A673 (cell line): ENCODE measurements at regions not wholly inside any gene's neighbourhood (a gene's known extent, or its start where the extent isn't known, plus 50 kb on each side); places are given as distances from the start of the nearest gene placed in this dataset.
"Not testable (repeated sequence)": the region's sequence is repeated elsewhere in the genome, so short reads cannot be mapped to it uniquely, and the experiment has no call there.

Source experiments
- BruUV-seq: library from RNA; stranded (reverse); fragments of 400-500 nt; replicated peaks from 2 replicates; lab custom pipeline; 2021; lab: Mats Ljungman, UMichigan
- CTCF ChIA-PET: fragments of 300-600 bp; sonication (Branson Sonifier 250); formaldehyde crosslinking; loops from one replicate; lab custom pipeline; 2022; ENCODE audit warnings: antibody characterized with exemption; lab: Charles Lee
- POLR2A ChIA-PET: fragments of 300-600 bp; sonication (Branson Sonifier 250); formaldehyde crosslinking; loops from one replicate; lab custom pipeline; 2022; ENCODE audit warnings: antibody characterized with exemption; ENCODE audit not compliant: low non-redundant PET; lab: Charles Lee
- DNase-seq: peaks from one replicate; pipeline ENCODE4 v3.0.0-alpha.2; 2015; ENCODE audit warnings: low spot score
- H3K27ac ChIP-seq: fragments of 200-600 bp; sonication (generic); 2 replicates; pipeline ENCODE4 v1.5.1; 2016; ENCODE audit warnings: mixed run types, low read depth, mild to moderate bottlenecking, mixed read lengths, antibody characterized with exemption, low read length; ENCODE audit not compliant: poor library complexity, severe bottlenecking
- H3K27me3 ChIP-seq: fragments of 200-600 bp; sonication (generic); replicated peaks from 2 replicates; pipeline ENCODE4 v1.6.1; 2017; ENCODE audit warnings: mixed run types, low read depth, mild to moderate bottlenecking, mixed read lengths, antibody characterized with exemption, low read length; ENCODE audit not compliant: insufficient read depth, poor library complexity
- H3K36me3 ChIP-seq: fragments of 200-600 bp; sonication (generic); 2 replicates; pipeline ENCODE4 v1.6.1; 2016; ENCODE audit warnings: mixed run types, mild to moderate bottlenecking, mixed read lengths, antibody characterized with exemption, low read length; ENCODE audit not compliant: insufficient read depth, poor library complexity, severe bottlenecking
- H3K4me1 ChIP-seq: fragments of 200-600 bp; sonication (generic); 2 replicates; pipeline ENCODE4 v1.6.1; 2017; ENCODE audit warnings: mixed run types, mild to moderate bottlenecking, mixed read lengths, antibody characterized with exemption, low read length; ENCODE audit not compliant: insufficient read depth, poor library complexity, severe bottlenecking
- H3K4me3 ChIP-seq: fragments of 200-600 bp; sonication (generic); 2 replicates; pipeline ENCODE4 v1.5.1; 2016; ENCODE audit warnings: low read depth, mixed run types, mild to moderate bottlenecking, mixed read lengths, low read length; ENCODE audit not compliant: poor library complexity, severe bottlenecking
- H3K9me3 ChIP-seq: fragments of 200-600 bp; sonication (generic); 2 replicates; pipeline ENCODE4 v1.6.1; 2016; ENCODE audit warnings: mixed run types, low read depth, mild to moderate bottlenecking, mixed read lengths, antibody characterized with exemption, low read length; ENCODE audit not compliant: poor library complexity, severe bottlenecking
- EZH2 ChIP-seq: fragments of 200-600 bp; sonication (generic); IDR thresholded peaks from 2 replicates; pipeline ENCODE4 v1.6.1; 2017; ENCODE audit warnings: borderline replicate concordance, low read depth, mild to moderate bottlenecking, mixed read lengths, antibody characterized with exemption, low read length; ENCODE audit not compliant: poor library complexity, severe bottlenecking
- intact Hi-C: fragments of 100-400 bp; cut with micrococcal nuclease; formaldehyde crosslinking; loops from one replicate; pipeline ENCODE4 v1.10.0; 2022; ENCODE audit not compliant: unreplicated experiment
- TF ChIP-seq, protein P1 (sequence below): fragments of 300-800, 200-600 bp; sonication (generic); conservative IDR thresholded peaks from 2 replicates; pipeline ENCODE4 v1.5.1; 2017; ENCODE audit warnings: low read depth, mild to moderate bottlenecking, antibody characterized with exemption, low read length, moderate library complexity, mixed read lengths

DNA sequence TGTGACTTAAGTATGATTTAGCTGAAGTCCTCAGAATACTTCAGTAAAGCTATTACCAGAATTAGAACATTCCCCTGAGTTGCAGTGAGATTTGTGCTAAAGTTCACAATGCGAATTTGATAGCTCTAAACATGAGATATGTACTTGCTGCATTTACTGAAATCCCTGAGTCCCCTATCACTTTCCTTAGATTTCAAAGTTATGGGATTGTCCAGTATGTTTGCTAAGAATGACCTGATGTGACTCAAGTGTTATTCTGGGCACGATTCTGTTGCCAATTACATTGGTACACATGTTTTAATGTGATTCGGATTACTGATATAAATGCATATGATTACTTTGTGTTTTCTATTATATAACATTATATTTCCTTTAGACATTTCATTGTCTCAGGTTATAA is 91.3 kb upstream of the AMOT start:
- H3K9me3 ChIP-seq, result no peaks in the 10 kb centered on the region
- CTCF ChIA-PET, result no interaction called here
- intact Hi-C loops, result no loop called here
- H3K27me3 ChIP-seq, result no peaks in the 10 kb centered on the region
- no peak overlapping the region for H3K4me3 ChIP-seq
- TF ChIP-seq, protein P1, sequence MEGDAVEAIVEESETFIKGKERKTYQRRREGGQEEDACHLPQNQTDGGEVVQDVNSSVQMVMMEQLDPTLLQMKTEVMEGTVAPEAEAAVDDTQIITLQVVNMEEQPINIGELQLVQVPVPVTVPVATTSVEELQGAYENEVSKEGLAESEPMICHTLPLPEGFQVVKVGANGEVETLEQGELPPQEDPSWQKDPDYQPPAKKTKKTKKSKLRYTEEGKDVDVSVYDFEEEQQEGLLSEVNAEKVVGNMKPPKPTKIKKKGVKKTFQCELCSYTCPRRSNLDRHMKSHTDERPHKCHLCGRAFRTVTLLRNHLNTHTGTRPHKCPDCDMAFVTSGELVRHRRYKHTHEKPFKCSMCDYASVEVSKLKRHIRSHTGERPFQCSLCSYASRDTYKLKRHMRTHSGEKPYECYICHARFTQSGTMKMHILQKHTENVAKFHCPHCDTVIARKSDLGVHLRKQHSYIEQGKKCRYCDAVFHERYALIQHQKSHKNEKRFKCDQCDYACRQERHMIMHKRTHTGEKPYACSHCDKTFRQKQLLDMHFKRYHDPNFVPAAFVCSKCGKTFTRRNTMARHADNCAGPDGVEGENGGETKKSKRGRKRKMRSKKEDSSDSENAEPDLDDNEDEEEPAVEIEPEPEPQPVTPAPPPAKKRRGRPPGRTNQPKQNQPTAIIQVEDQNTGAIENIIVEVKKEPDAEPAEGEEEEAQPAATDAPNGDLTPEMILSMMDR, result no peak
- TF ChIP-seq EZH2, result no peak
- H3K36me3 ChIP-seq, result no peaks in the 10 kb centered on the region
- no peak for DNase-seq
- no peaks in the 10 kb centered on the region for H3K4me1 ChIP-seq
- no TSS peak for BruUV-seq
- POLR2A ChIA-PET, result no interaction called here
- no peak overlapping the region for H3K27ac ChIP-seq

DNA sequence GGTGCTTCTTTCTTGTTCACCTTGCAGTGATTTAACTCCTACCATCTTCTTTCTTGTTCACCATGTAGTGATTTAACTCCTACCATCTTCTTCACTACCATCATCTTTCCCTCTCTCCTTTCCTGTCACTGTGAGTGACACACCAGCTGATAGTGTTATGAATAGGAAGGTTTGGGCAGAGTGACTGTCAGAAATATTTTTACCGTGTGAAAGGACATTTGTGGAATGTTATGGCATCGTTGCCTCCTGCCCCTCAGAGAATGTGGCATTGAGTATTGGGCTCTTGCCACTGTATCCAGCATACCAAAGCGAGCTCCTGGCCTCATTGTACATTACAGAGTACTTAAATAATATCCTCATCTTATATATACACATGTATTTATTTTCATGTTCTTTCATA is 90.8 kb upstream of the AMOT start:
- H3K36me3 ChIP-seq, result no peaks in the 10 kb centered on the region
- TF ChIP-seq, protein P1, result no peak
- no peak for TF ChIP-seq EZH2
- no TSS peak for BruUV-seq
- no peak overlapping the region for H3K4me3 ChIP-seq
- CTCF ChIA-PET, result no interaction called here
- POLR2A ChIA-PET, result no interaction called here
- H3K9me3 ChIP-seq, result no peaks in the 10 kb centered on the region
- no peaks in the 10 kb centered on the region for H3K27me3 ChIP-seq
- no peak for DNase-seq
- no peak overlapping the region for H3K27ac ChIP-seq
- no peaks in the 10 kb centered on the region for H3K4me1 ChIP-seq
- intact Hi-C loops, result no loop called here

GRCh38 chrX:112923381-112923780 is 82.8 kb upstream of the AMOT start:
- H3K27me3 ChIP-seq, POLR2A ChIA-PET, DNase-seq, H3K9me3 ChIP-seq, CTCF ChIA-PET, BruUV-seq, H3K27ac ChIP-seq, H3K36me3 ChIP-seq, H3K4me1 ChIP-seq, intact Hi-C loops, H3K4me3 ChIP-seq: not testable (repeated sequence)

DNA sequence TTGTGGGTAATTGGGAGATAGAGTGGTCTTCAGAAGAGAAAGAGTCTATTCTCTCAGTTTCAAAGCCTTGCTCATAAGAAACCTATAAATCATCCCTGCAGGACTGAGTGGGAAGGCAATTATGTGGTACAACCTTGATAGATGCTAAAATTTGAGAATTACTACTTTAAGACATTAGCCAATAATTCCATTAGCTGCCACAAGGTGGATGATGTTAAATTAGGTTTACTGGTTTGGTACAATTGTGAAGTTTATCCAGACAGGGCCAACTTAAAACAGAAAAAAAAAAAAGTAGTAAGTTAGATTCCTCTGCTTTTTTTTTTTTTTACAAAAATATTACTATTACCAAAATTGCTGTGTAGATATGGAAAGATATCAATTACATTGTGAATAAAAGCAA is 73.2 kb upstream of the AMOT start:
- intact Hi-C loops, result no loop called here
- no peaks in the 10 kb centered on the region for H3K4me1 ChIP-seq
- ChIA-PET POLR2A (no interaction called here), CTCF (no interaction called here)
- DNase-seq, result no peak
- H3K27ac ChIP-seq, result no peak overlapping the region
- H3K4me3 ChIP-seq, result no peak overlapping the region
- no peaks in the 10 kb centered on the region for H3K36me3 ChIP-seq
- H3K27me3 ChIP-seq, result no peaks in the 10 kb centered on the region
- TF ChIP-seq, protein P1, result no peak; the same call in 1 of the 2 replicates
- no peak for TF ChIP-seq EZH2
- BruUV-seq, result no TSS peak
- no peaks in the 10 kb centered on the region for H3K9me3 ChIP-seq
